Right renal cortex interstitium (tissue), 3 donors: ENCODE measurements at regions not wholly inside any gene's neighbourhood (a gene's known extent, or its start where the extent isn't known, plus 50 kb on each side); places are given as distances from the start of the nearest gene placed in this dataset.

Experiments
- DNase-seq, 3 donors: peaks; one replicate each; pipeline ENCODE4 v3.0.0-alpha.2; 2013; ENCODE audit warnings: low read depth in 3 of 3, low spot score in 2 of 3

DNA sequence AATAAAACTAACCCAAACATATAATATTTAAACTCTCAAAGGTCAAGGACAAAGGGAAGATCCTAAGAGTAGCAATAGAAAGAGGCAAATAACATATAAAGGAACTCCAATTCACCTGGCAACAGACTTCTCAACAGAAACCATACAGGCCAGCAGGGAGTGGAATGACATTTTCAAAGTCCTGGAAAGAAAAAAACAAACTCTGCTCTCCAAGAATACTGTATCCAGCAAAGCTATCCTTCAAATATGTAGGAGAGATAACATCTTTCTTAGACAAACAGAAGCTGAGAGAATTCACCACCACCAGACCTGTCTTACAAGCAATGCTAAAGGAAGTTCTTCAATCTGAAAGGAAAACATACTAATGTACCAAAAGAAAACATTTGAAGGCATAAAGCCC is 51.5 kb upstream of the TMEM158 start:
- no peak for DNase-seq

DNA sequence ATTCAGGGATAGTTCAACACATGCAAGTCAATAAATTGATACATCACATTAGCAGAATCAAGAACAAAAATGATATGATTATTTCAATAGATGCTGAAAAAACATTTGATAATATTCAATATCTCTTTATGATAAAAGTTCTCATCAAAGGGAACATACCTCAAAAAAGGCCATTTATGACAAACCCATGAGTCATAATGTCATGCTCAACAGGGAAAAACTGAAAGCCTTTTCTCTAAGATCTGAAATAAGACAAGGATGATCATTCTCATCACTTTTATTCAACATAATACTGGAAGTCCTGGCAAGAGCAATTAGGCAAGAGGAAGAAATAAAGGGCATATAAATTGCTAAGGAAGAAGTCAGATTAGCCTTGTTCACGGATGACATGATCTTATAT is 54.1 kb upstream of the TMEM158 start:
- no peak for DNase-seq

DNA sequence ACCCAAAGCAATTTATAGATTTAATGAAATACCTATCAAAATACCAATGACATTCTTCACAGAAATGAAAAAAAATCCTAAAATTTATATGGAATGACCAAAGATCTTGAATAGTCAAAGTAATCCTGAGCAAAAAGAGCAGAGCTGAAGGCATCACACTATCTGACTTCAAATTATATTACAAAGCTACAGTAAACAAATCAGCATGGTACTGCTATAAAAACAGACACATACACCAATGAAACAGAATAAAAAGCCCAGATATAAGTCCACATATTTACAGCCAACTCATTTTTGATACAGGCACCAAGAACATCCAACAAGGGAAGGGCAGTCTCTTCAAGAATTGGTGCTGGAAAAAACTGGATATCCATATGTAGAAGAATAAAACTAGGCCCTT is 54.9 kb upstream of the TMEM158 start:
- no peak for DNase-seq

GRCh38 chr3:45283471-45283870 is 57.4 kb upstream of the TMEM158 start:
- DNase-seq, result no peak

GRCh38 chr3:45297331-45297730 is 71.2 kb upstream of the TMEM158 start:
- no peak for DNase-seq

- DNase-seq, result no peak
These were observed 76.4 kb upstream of the TMEM158 start for GRCh38 chr3:45302470-45302869.

DNA sequence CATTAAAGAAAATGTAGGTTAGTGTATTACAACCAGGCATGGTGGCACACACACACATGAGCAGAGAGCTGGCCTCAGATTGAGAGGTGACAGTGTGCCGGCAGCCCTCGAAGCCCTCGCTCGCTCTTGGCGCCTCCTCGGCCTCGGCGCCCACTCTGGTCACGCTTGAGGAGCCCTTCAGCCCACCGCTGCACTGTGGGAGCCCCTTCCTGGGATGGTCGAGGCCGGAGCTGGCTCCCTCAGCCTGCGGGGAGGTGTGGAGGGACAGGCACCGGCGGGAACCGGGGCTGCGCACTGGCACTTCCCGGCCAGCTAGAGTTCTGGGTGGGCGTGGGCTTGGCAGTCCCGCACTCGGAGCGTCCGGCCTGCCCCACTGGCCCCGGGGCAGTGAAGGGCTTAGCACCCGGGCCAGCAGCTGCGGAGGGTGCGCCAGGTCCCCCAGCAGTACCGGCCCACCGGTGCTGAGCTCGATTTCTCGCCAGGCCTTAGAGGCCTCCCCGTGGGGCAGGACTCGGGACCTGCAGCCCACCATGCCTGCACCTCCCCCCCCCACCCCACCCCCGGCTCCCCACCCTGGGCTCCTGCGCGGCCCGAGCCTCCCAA is 80.4 kb upstream of the TMEM158 start:
- DNase-seq, result no peak

GRCh38 chr3:45309876-45310275 is 78.5 kb upstream of the LARS2 start:
- DNase-seq, result no peak

DNA sequence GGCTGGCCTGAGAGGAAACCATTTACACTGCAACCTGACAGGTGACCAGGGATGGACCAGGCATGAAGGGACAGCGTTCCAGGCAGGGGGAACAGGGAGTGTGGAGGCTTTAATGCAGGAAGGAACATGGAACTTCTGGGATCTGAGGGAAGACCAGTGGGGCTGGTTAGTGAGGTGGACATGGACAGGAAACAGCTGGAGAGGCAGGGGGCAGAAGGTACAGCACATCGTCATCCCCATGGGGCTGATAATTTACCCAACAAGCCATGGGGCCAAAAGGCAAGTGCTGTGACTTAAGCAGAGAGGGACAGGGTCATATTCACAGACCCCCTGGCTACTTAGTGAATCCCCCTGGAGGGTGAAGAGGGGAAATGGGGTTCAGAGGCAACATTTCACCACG is 77.0 kb upstream of the LARS2 start:
- no peak for DNase-seq

GRCh38 chr3:45311953-45312801 is 76.2 kb upstream of the LARS2 start:
- no peak for DNase-seq

- DNase-seq, result no peak
These were observed 75.4 kb upstream of the LARS2 start for GRCh38 chr3:45312836-45313493.

- DNase-seq, result no peak
These were observed 74.5 kb upstream of the LARS2 start for GRCh38 chr3:45313743-45314403.

DNA sequence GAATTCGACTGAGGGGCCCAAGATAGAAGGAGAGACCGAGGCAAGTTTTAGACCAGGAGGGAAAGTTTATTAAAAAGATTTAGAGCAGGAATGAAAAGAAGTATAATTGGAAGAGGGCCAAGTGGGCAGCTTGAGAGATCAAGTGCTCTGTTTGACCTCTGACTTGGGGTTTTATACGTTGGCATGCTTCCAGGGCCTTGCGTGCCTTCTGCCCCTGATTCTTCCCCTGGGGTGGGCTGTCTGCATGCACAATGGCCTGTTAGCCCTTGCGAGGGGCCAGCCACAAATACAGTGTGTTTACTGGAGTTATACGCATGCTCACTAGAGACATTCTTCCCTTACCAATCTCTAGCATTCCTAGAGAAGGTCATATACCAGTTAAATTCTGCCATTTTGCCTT is 70.7 kb upstream of the LARS2 start:
- DNase-seq, result no peak

DNA sequence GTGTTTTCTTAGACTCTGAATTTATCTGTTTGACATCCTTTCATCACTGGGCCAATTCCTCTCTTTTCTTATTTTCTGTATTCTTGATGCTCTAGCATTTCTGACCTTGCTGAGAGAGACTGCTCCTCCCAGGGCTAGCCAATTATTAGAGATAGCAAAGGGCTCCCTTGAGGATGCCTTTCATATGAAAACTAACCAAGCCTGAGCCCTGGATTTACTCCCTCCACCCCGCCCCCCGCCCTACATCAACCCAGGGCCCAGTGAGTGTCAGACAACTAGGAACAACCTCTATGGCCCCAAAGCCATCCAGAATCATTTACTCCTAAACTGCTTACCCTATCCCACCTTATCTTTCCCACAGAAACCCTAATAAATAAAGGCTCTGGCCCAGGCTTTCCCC is 69.7 kb upstream of the LARS2 start:
- no peak for DNase-seq

GRCh38 chr3:45319231-45319995 is 69.0 kb upstream of the LARS2 start:
- no peak for DNase-seq

- no peak for DNase-seq
These were observed 68.4 kb upstream of the LARS2 start for GRCh38 chr3:45319996-45320305.

- DNase-seq, result no peak
These were observed 67.4 kb upstream of the LARS2 start for GRCh38 chr3:45320986-45321385.

DNA sequence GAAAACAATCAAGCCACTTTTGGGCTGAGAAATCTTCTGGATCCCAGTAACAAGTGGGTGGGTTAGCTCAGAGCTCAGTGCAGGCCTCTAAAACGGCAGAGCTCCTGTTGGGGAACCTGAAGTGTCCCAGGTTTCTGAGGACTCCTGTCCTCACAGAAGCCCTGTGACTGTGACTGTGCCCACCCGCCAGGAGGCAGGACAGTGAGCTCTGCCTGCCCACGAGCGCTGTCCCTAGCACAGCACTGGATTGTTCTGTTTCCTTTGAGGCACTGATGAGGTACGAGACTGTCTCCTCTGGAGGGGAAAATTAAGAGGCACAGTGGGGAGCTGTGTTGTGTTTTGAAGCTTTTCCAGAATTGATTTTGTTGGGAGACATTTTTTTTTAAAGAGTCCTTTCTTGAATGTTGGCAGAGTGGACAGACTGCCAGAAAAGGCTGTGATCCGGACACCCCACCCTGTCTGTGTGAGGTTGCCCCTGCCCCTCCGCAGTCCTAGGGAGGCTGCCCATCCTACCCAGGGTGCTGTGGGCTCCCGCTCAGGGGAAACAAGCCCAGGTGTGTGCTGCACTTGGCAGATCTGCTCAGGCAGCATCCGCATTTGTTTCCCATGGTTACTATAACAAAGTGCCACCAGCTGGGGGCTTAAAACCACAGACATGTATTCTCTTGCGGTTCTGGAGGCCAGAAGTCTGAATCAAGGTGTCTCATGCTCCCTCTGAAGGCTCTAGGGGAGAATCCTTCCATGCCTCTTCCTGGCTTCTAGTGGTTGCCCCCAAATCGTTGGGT is 66.6 kb upstream of the LARS2 start:
- DNase-seq, result no peak

GRCh38 chr3:45322616-45323015 is 65.8 kb upstream of the LARS2 start:
- DNase-seq, result no peak

GRCh38 chr3:45325676-45326075 is 62.7 kb upstream of the LARS2 start:
- no peak for DNase-seq
